Breast epithelium (tissue), 4 donors: ENCODE measurements at regions not wholly inside any gene's neighbourhood (a gene's known extent, or its start where the extent isn't known, plus 50 kb on each side); places are given as distances from the start of the nearest gene placed in this dataset.

ENCODE experiments used
- DNase-seq, 2 donors: peaks; one replicate each; pipeline ENCODE4 v3.0.0-alpha.2; 2019; ENCODE audit warnings: low spot score in 2 of 2
- H3K27ac ChIP-seq, 2 donors: fragments of 200-600 bp; sonication (generic) in 1 of 2; one replicate each; pipeline ENCODE4 v1.5.1; 2016 to 2019; ENCODE audit warnings: mild to moderate bottlenecking in 1 of 2
- H3K27me3 ChIP-seq, 2 donors: fragments of 200-600 bp; sonication (generic) in 1 of 2; one replicate each; pipeline versions ENCODE4 v1.5.1 to v1.6.0; 2017 to 2019; ENCODE audit warnings: control low read depth in 1 of 2, mild to moderate bottlenecking in 1 of 2
- H3K36me3 ChIP-seq: fragments of 200-600 bp; one replicate; pipeline ENCODE4 v1.5.1; 2019
- H3K4me1 ChIP-seq, 2 donors: fragments of 200-600 bp; sonication (generic); one replicate each; pipeline ENCODE4 v1.5.1; 2016 to 2019; ENCODE audit warnings: control low read depth in 1 of 2
- H3K4me3 ChIP-seq, 3 donors: fragments of 200-600 bp; sonication (generic); 1 replicate in 2 of 3; 2 replicates in 1 of 3; pipeline ENCODE4 v1.5.1; 2016 to 2019; ENCODE audit warnings: mild to moderate bottlenecking in 3 of 3, moderate library complexity in 2 of 3
- H3K9me3 ChIP-seq, 2 donors: fragments of 200-600 bp; sonication (generic) in 1 of 2; one replicate each; pipeline ENCODE4 v1.5.1; 2016 to 2019; ENCODE audit warnings: control low read depth in 1 of 2
- POLR2A ChIP-seq: fragments of 450-650 bp; IDR thresholded peaks from one replicate; pipeline ENCODE4 v1.6.1; 2016; ENCODE audit warnings: antibody characterized with exemption, mild to moderate bottlenecking, moderate library complexity
- POLR2AphosphoS5 ChIP-seq, 3 donors: sonication (generic); formaldehyde crosslinking; IDR thresholded peaks; one replicate each; pipeline ENCODE4 v1.6.1; 2017; ENCODE audit warnings: antibody characterized with exemption in 3 of 3
- intact Hi-C: fragments of 100-400 bp; cut with DNase I; formaldehyde crosslinking; loops from one replicate; pipeline ENCODE4 v1.15.1; 2023; ENCODE audit warnings: low total_unique reads
- TF ChIP-seq, protein P1 (sequence below), 3 donors: fragments of 450-650 bp; IDR thresholded peaks; one replicate each; pipeline ENCODE4 v1.5.1; 2016 to 2017; ENCODE audit warnings: antibody characterized with exemption in 3 of 3, mild to moderate bottlenecking in 3 of 3, moderate library complexity in 3 of 3

DNA sequence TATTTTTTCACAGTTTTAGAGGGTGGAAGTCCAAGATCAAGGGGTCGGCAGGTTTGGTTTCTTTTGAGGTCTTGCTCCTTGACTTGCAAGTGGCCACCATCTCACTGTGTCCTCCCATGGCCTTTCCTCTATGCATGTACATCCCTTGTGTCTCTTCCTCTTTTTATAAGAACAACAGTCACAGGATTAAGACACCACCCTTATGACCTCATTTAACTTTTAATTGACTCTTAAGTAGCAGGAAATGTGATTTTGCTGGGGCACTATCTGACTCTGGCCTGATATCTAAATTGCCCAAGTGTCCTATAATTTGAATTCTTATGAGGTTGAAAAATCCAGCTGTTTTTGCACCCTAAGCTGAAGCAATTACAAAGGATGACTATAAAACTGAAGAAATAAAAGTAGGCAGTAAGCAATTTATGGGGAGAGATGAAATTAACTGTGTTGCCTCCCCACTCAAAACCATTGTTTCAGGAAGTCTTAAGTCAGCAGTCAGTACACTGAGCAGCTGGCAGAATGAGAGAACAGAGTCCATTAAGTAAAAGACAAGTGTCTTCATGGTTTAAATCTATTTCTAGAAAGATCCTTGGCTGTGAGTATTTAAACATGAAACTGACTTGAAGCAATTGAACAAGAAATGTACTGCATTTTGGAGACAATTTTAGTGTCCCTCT is 601.3 kb downstream of the SPRY1 start:
- DNase-seq, result no peak
- H3K27me3 ChIP-seq, result no peaks in the 10 kb centered on the region
- H3K36me3 ChIP-seq, result no peaks in the 10 kb centered on the region
- no peaks in the 10 kb centered on the region for H3K9me3 ChIP-seq
- H3K4me3 ChIP-seq, result no peak overlapping the region
- H3K27ac ChIP-seq, result no peak overlapping the region
- intact Hi-C loops, result no loop called here
- TF ChIP-seq POLR2AphosphoS5 (IDR thresholded peaks at IDR 0.05) (no peak), POLR2A (no peak)
- TF ChIP-seq, protein P1, sequence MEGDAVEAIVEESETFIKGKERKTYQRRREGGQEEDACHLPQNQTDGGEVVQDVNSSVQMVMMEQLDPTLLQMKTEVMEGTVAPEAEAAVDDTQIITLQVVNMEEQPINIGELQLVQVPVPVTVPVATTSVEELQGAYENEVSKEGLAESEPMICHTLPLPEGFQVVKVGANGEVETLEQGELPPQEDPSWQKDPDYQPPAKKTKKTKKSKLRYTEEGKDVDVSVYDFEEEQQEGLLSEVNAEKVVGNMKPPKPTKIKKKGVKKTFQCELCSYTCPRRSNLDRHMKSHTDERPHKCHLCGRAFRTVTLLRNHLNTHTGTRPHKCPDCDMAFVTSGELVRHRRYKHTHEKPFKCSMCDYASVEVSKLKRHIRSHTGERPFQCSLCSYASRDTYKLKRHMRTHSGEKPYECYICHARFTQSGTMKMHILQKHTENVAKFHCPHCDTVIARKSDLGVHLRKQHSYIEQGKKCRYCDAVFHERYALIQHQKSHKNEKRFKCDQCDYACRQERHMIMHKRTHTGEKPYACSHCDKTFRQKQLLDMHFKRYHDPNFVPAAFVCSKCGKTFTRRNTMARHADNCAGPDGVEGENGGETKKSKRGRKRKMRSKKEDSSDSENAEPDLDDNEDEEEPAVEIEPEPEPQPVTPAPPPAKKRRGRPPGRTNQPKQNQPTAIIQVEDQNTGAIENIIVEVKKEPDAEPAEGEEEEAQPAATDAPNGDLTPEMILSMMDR (IDR thresholded peaks at IDR 0.05), result no peak
- H3K4me1 ChIP-seq, result no peaks in the 10 kb centered on the region

GRCh38 chr4:124000233-124000632 is 603.6 kb downstream of the SPRY1 start:
- Histone ChIP-seq H3K36me3 (no peaks in the 10 kb centered on the region), H3K27me3 (no peaks in the 10 kb centered on the region), H3K4me1 (no peaks in the 10 kb centered on the region), H3K27ac (no peak overlapping the region), H3K9me3 (peaks cover 0 to under 1% of the 10 kb centered on the region in 2 donors), H3K4me3 (no peak overlapping the region)
- DNase-seq, result no peak
- TF ChIP-seq, protein P1 (IDR thresholded peaks at IDR 0.05), result no peak
- TF ChIP-seq POLR2AphosphoS5 (IDR thresholded peaks at IDR 0.05) (no peak), POLR2A (no peak)
- intact Hi-C loops, result no loop called here

GRCh38 chr4:124015766-124016165 is 619.2 kb downstream of the SPRY1 start:
- H3K4me3 ChIP-seq, result no peak overlapping the region
- H3K27ac ChIP-seq, result no peak overlapping the region
- no peaks in the 10 kb centered on the region for H3K4me1 ChIP-seq
- TF ChIP-seq, protein P1 (IDR thresholded peaks at IDR 0.05), result no peak
- no peak for TF ChIP-seq POLR2AphosphoS5 (IDR thresholded peaks at IDR 0.05)
- no peak for TF ChIP-seq POLR2A
- no peak for DNase-seq
- H3K36me3 ChIP-seq, result no peaks in the 10 kb centered on the region
- no peaks in the 10 kb centered on the region for H3K27me3 ChIP-seq
- no peaks in the 10 kb centered on the region for H3K9me3 ChIP-seq
- intact Hi-C loops, result no loop called here

GRCh38 chr4:124017185-124017785 is 620.7 kb downstream of the SPRY1 start:
- Histone ChIP-seq H3K27ac (no peak overlapping the region), H3K4me1 (no peaks in the 10 kb centered on the region)

More at GRCh38 chr4:124017185-124017785, 620.7 kb downstream of the SPRY1 start:
- Histone ChIP-seq H3K4me3 (no peak overlapping the region), H3K9me3 (peaks cover 0 to 3% of the 10 kb centered on the region in 2 donors), H3K36me3 (no peaks in the 10 kb centered on the region), H3K27me3 (no peaks in the 10 kb centered on the region)
- TF ChIP-seq POLR2AphosphoS5 (IDR thresholded peaks at IDR 0.05) (no peak), POLR2A (no peak)
- TF ChIP-seq, protein P1 (IDR thresholded peaks at IDR 0.05), result no peak
- intact Hi-C loops, result no loop called here
- DNase-seq, result no peak
